Astrocyte of the cerebellum (primary cell): ENCODE measurements at regions not wholly inside any gene's neighbourhood (a gene's known extent, or its start where the extent isn't known, plus 50 kb on each side); places are given as distances from the start of the nearest gene placed in this dataset.
A peak's percentile ranks its signal among the peaks of the same experiment; 100 is the strongest.

Experiments
- DNase-seq: peaks from one replicate; pipeline ENCODE4 v3.0.0-alpha.2; 2011; ENCODE audit warnings: low read depth
- H3K4me3 ChIP-seq: 2 replicates; pipeline ENCODE4 v1.5.1; 2011; ENCODE audit warnings: mild to moderate bottlenecking, low read depth, low read length, moderate library complexity
- in situ Hi-C: cut with HindIII; loops from 2 replicates; pipeline ENCODE4 v1.10.0; 2017; ENCODE audit warnings: low sequenced_read_pairs
- TF ChIP-seq, protein P1 (sequence below): IDR thresholded peaks from 2 replicates; pipeline ENCODE4 v1.5.1; 2012; ENCODE audit warnings: low read length, low read depth, moderate library complexity, mild to moderate bottlenecking; ENCODE audit errors: missing control alignments

GRCh38 chr2:63751901-63752300, 89.8 kb upstream of the UGP2 start:
- DNase-seq, result no peak
- TF ChIP-seq, protein P1, sequence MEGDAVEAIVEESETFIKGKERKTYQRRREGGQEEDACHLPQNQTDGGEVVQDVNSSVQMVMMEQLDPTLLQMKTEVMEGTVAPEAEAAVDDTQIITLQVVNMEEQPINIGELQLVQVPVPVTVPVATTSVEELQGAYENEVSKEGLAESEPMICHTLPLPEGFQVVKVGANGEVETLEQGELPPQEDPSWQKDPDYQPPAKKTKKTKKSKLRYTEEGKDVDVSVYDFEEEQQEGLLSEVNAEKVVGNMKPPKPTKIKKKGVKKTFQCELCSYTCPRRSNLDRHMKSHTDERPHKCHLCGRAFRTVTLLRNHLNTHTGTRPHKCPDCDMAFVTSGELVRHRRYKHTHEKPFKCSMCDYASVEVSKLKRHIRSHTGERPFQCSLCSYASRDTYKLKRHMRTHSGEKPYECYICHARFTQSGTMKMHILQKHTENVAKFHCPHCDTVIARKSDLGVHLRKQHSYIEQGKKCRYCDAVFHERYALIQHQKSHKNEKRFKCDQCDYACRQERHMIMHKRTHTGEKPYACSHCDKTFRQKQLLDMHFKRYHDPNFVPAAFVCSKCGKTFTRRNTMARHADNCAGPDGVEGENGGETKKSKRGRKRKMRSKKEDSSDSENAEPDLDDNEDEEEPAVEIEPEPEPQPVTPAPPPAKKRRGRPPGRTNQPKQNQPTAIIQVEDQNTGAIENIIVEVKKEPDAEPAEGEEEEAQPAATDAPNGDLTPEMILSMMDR, result no peak
- no peak overlapping the region for H3K4me3 ChIP-seq
- in situ Hi-C loops, result no loop called here

DNA sequence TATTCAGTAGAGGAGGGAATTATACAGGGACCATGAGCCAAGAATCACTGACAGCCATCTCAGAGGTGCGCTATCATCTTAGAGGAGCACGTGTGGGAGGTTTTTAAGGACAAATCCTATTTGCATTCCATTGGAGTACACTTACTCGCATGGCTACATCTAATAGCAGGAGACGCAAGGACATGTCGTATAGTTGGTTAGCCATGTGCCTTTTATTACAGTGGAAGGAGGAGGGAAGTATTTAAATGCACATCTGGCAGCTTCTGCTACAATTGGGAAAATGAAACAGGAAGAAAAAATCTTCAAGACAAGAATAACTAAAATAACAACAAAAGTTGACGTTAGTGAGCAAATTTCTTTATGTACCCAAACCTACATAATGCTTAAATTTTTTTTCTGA, 86.5 kb upstream of the UGP2 start:
- in situ Hi-C loops, result no loop called here
- TF ChIP-seq, protein P1, result no peak
- no peak for DNase-seq
- H3K4me3 ChIP-seq, result no peak overlapping the region

DNA sequence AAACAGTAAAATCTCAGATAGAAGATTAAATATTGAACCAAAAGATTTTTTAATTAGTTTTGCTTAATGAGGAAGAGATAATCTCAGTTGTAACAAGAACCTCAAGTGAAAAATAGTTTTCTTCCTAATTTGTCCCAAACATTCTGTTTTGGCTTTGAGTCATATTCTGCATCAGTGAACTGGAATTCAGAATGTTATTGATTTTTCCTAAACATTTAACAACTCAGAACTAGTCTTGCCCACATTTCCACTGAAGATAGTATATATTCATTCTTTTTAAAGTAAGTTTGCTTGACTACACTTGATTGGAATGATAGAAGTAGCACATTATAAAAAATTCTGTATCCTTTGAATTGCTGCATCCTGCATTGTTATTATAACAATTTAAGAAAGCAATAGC, 85.7 kb upstream of the UGP2 start:
- peak; percentile 16 for DNase-seq
- in situ Hi-C loops, result no loop called here
- TF ChIP-seq, protein P1, result no peak

DNA sequence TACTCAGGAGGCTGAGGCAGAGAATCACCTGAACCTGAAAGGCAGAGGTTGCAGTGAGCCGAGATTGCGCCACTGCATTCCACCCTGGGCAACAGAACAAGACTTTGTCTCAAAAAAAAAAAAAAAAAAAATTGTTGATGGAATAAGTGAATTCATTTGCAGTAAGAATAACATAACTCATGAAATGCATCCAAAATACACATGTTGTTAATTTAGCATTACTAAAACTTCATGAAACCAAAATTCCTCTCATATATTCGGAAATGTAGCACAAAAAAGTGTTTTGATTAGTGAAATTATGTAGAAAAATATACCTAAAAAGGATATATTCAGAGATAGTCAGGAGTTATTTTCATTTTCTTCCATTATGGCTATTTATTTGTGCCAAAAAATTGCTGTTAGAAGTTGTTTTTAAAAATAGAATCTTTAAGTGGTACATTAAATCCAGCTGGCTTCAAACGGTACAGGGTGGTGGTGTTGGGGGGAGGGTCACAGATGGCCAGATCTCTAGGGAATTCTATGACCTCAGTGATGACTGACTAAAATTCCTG, 78.2 kb upstream of the UGP2 start:
- H3K4me3 ChIP-seq, result no peak overlapping the region
- in situ Hi-C loops, result no loop called here

More for the DNA sequence above, 85.7 kb upstream of the UGP2 start:
- no peak overlapping the region for H3K4me3 ChIP-seq

DNA sequence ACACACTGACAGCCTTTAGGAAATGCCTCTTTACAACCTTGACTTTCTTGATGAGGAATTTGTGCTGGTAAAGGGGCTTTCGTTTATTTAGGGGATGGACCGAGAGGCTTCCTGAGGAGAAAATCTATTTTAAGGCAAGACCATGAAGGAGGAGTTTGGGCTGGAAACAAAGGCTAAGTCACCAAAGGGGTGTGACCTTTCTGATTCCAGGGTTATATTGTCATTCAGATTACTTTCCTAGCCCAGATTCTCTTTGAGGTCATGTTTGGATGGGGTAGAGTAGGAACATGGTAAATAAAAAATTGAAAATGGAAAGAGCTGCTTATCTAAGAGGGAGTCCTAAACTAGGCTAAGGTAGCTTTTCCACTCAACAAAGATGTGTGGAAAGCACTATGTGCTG, 77.1 kb upstream of the UGP2 start:
- DNase-seq, result no peak
- in situ Hi-C loops, result no loop called here
- H3K4me3 ChIP-seq, result no peak overlapping the region
- TF ChIP-seq, protein P1, result no peak

More for the DNA sequence above, 78.2 kb upstream of the UGP2 start:
- TF ChIP-seq, protein P1, result no peak
- DNase-seq, result peak; percentile 58

DNA sequence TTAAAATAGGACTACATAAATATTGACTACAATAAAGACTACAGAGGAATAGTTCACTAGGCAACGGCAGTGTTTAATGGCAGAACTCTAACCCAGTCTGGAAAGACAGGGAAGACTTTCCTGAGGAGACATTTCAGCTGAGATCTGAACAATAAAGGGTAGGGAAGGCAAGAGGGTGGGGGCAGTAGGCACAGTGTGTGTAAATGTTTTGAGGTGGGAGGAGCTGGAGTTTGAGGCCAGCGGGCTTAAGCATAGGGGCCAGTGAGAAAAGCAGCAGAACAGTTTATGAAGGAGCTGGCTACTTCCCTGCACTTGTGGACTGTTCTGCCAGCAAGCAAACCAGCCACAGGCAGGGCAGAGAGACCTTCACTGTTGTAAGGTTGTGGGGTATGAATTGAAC, 76.6 kb upstream of the UGP2 start:
- H3K4me3 ChIP-seq, result no peak overlapping the region
- DNase-seq, result no peak
- in situ Hi-C loops, result no loop called here
- TF ChIP-seq, protein P1, result no peak
